ENCODE measurements at regions not wholly inside any gene's neighbourhood (a gene's known extent, or its start where the extent isn't known, plus 50 kb on each side); places are given as distances from the start of the nearest gene placed in this dataset.

GRCh38 chr17:79144133-79144532 lies 69.5 kb downstream of the ENGASE start:
- DNase-seq: no peak

- no peak for DNase-seq
Measured at GRCh38 chr17:79142375-79142774, 67.8 kb downstream of the ENGASE start.

- DNase-seq: no peak
Measured at GRCh38 chr17:79141578-79142355, 67.1 kb downstream of the ENGASE start.

- no peak for DNase-seq
Measured at GRCh38 chr17:79138826-79139225, 64.2 kb downstream of the ENGASE start.

- DNase-seq: no peak
Measured at GRCh38 chr17:79137789-79138165, 63.2 kb downstream of the ENGASE start.

- no peak for DNase-seq
Measured at GRCh38 chr17:79137015-79137788, 62.6 kb downstream of the ENGASE start.

- no peak for DNase-seq
Measured at GRCh38 chr17:79136596-79136995, 62.0 kb downstream of the ENGASE start.
